T-cell (primary cell): ENCODE measurements at regions not wholly inside any gene's neighbourhood (a gene's known extent, or its start where the extent isn't known, plus 50 kb on each side); places are given as distances from the start of the nearest gene placed in this dataset.
A peak's percentile ranks its signal among the peaks of the same experiment; 100 is the strongest.

Source experiments
- ATAC-seq, 4 experiments: fragments of 200-7000 bp in 3 of 4; fragments of 150-1000 bp in 1 of 4; cut with Tn5 transposase; replicated peaks in 1 of 4; 1 replicate in 3 of 4; 2 replicates in 1 of 4; pipeline ENCODE4 v1.10.0; 2021; ENCODE audit warnings: moderate library complexity in 3 of 4, mild to moderate bottlenecking in 2 of 4, moderate number of reproducible peaks in 1 of 4
- CTCF ChIA-PET, 2 donors: fragments of 300-600 bp; sonication (Branson Sonifier 250); formaldehyde crosslinking; loops; one replicate each; lab custom pipeline; 2022; ENCODE audit warnings: antibody characterized with exemption in 2 of 2; lab: Charles Lee
- POLR2A ChIA-PET, 2 donors: fragments of 300-600 bp; sonication (Branson Sonifier 250); formaldehyde crosslinking; loops; one replicate each; lab custom pipeline; 2022; ENCODE audit warnings: antibody characterized with exemption in 2 of 2; lab: Charles Lee
- DNase-seq, 35 experiments: peaks; one replicate each; pipeline versions ENCODE4 v3.0.0 to v3.0.0-alpha.2; 2013 to 2023
- H3K27ac ChIP-seq: one replicate; pipeline ENCODE4 v1.5.1; 2013; ENCODE audit warnings: low read length
- H3K27me3 ChIP-seq, 2 experiments: replicated peaks in 1 of 2; 1 replicate in 1 of 2; 2 replicates in 1 of 2; pipeline versions ENCODE4 v1.6.1 to v1.7.0; 2013; ENCODE audit warnings: low read length in 1 of 2, mixed read lengths in 1 of 2; ENCODE audit not compliant: control insufficient read depth in 2 of 2, insufficient read depth in 2 of 2; ENCODE audit errors: extremely low read depth in 1 of 2
- H3K36me3 ChIP-seq, 2 donors: 1 replicate in 1 of 2; 2 replicates in 1 of 2; pipeline versions ENCODE4 v1.6.1 to v1.7.0; 2013; ENCODE audit warnings: low read length in 1 of 2; ENCODE audit not compliant: control insufficient read depth in 2 of 2, insufficient read depth in 1 of 2; ENCODE audit errors: extremely low read depth in 1 of 2
- H3K4me1 ChIP-seq, 2 experiments: 1 replicate in 1 of 2; 2 replicates in 1 of 2; pipeline versions ENCODE4 v1.6.1 to v1.7.0; 2013; ENCODE audit warnings: low read length in 2 of 2, mixed read lengths in 1 of 2; ENCODE audit not compliant: insufficient read depth in 2 of 2, control insufficient read depth in 1 of 2; ENCODE audit errors: extremely low read depth in 1 of 2
- H3K4me3 ChIP-seq, 2 donors: 1 replicate in 1 of 2; 2 replicates in 1 of 2; pipeline versions ENCODE4 v1.5.1 to v1.7.0; 2013; ENCODE audit warnings: mild to moderate bottlenecking in 2 of 2, low read length in 1 of 2, moderate library complexity in 1 of 2; ENCODE audit not compliant: control insufficient read depth in 1 of 2; ENCODE audit errors: extremely low read depth in 1 of 2
- H3K9me3 ChIP-seq: 2 replicates; pipeline ENCODE4 v1.7.0; 2013
- H3K27ac Mint-ChIP-seq, 2 donors: one replicate each; pipeline ENCODE4 v1.8.0; 2020 to 2021; ENCODE audit warnings: mild to moderate bottlenecking in 2 of 2, mixed read lengths in 2 of 2
- H3K27me3 Mint-ChIP-seq, 2 donors: one replicate each; pipeline ENCODE4 v1.8.0; 2021 to 2022; ENCODE audit warnings: mixed read lengths in 2 of 2
- H3K36me3 Mint-ChIP-seq: one replicate; pipeline ENCODE4 v1.8.0; 2021; ENCODE audit warnings: mixed read lengths
- H3K4me1 Mint-ChIP-seq, 3 donors: one replicate each; pipeline ENCODE4 v1.8.0; 2020 to 2022; ENCODE audit warnings: mixed read lengths in 3 of 3, mild to moderate bottlenecking in 1 of 3
- H3K4me3 Mint-ChIP-seq, 3 donors: one replicate each; pipeline ENCODE4 v1.8.0; 2020 to 2022; ENCODE audit warnings: mild to moderate bottlenecking in 3 of 3, mixed read lengths in 3 of 3, moderate library complexity in 3 of 3
- H3K9me3 Mint-ChIP-seq, 3 donors: one replicate each; pipeline ENCODE4 v1.8.0; 2020 to 2022; ENCODE audit warnings: mixed read lengths in 3 of 3
- WGBS: methylation state at CpG from one replicate; pipeline ENCODE4 v1.1.5; 2013; ENCODE audit warnings: missing lambda C conversion rate; ENCODE audit not compliant: insufficient coverage; 5-methylcytosine and 5-hydroxymethylcytosine counted together

DNA sequence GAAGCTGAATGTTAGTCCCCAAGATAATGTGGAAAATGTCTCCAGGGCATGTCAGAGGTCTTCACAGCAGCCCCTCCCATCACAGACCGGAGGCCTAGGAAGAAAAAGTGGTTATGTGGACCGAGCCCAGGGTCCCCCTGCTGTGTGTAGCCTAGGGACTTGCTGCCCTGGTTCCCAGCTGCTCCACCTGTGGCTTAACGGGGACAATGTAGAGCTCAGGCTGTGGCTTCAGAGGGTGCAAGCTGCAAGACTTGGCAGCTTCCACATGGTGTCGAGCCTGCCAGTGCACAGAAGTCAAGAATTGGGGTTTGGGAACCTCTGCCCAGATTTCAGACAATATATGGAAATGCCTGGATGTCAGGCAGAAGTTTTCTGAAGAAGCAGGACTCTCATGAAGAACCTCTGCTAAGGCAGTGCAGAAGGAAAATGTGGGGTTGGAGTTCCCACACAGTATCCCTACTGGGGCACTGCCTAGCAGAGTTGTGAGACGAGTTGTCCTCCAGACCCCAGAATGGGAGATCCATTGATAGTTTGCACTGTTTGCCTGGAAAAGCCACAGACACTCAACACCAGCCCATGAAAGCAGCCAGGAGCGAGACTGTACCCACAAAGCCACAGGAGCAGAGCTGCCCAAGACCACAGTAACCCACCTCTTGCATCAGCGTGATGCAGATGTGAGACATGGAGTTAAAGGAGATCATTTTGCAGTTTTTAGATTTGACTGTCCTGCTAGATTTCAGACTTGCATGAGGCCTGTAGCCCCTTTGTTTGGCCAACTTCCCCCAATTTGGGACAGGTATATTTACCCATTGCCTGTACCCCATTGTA lies 204.9 kb downstream of the MRPL39 start:
- ChIA-PET POLR2A (no interaction called here), CTCF (interaction anchor here in 1 of 2 donors (0.5 kb wide), 1 partner anchor 74 kb away, joined by 3 read pairs; no protein-coding TSS in a partner anchor)
- H3K36me3 Mint-ChIP-seq: no peaks in the 10 kb centered on the region
- Histone ChIP-seq H3K27me3 (no peaks in the 10 kb centered on the region), H3K4me3 (no peak overlapping the region), H3K4me1 (peaks cover 0 to 4% of the 10 kb centered on the region in 2 experiments), H3K27ac (no peak overlapping the region), H3K9me3 (no peaks in the 10 kb centered on the region), H3K36me3 (no peaks in the 10 kb centered on the region)
- ATAC-seq (no peak), DNase-seq (no peak)
- no peaks in the 10 kb centered on the region for H3K4me1 Mint-ChIP-seq
- H3K4me3 Mint-ChIP-seq: no peak overlapping the region
- WGBS: 41% methylated on average over 4 of the region's 7 CpGs
- peaks cover 0 to 4% of the 10 kb centered on the region in 2 donors for H3K27me3 Mint-ChIP-seq
- H3K27ac Mint-ChIP-seq: no peak overlapping the region
- no peaks in the 10 kb centered on the region for H3K9me3 Mint-ChIP-seq

DNA sequence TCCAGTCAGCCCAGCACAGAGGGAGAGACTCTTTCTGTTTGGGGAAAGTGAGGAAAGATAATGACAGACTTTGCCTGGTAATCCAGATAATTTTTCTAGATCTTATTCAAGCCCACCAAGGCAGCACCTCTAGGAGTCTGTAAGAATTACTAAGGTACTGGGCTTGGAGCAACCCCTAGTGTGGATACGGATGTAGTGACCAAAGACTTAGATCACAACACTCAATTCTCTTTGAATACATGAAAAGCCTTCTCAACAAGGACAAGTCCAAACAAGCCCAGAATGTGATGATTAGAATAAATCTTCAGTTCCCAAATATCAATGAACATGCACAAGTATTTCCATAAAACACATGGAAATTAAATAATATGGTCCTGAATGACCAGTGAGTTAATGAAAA lies 206.9 kb downstream of the MRPL39 start:
- Mint-ChIP-seq H3K27me3 (peaks cover 0 to 4% of the 10 kb centered on the region in 2 donors), H3K4me3 (no peak overlapping the region), H3K9me3 (no peaks in the 10 kb centered on the region), H3K36me3 (no peaks in the 10 kb centered on the region), H3K4me1 (peaks cover 5 to 7% (median 6%) of the 10 kb centered on the region in 3 donors), H3K27ac (no peak overlapping the region)
- no peak for ATAC-seq
- peaks cover 0 to 6% of the 10 kb centered on the region in 2 experiments for H3K4me1 ChIP-seq
- H3K36me3 ChIP-seq: no peaks in the 10 kb centered on the region
- ChIA-PET CTCF (no interaction called here), POLR2A (no interaction called here)
- WGBS: no CpG with 5 or more reads among the region's 1 CpG
- H3K27ac ChIP-seq: no peak overlapping the region
- H3K27me3 ChIP-seq: no peaks in the 10 kb centered on the region
- no peak overlapping the region for H3K4me3 ChIP-seq
- no peak for DNase-seq
- H3K9me3 ChIP-seq: no peaks in the 10 kb centered on the region

DNA sequence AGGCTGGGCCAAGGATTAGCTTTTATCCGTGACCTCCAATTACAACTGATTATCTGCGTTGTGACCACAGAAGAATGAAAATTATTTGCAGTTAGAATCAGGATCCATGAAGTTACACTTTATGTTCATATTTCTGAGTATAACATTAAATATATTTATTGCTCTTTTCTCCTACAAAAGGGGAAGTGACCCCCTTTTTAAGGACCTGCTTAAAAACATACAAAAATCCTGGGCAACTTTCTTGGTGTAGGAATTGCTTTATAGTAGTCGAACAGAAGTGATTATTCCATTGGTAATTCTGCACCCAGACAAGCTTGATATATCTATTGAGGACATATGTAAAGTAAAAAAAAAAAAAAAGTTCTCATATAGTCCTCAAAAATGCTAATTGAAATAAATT lies 208.7 kb downstream of the MRPL39 start:
- no peaks in the 10 kb centered on the region for H3K27me3 ChIP-seq
- peaks cover 0 to 6% of the 10 kb centered on the region in 2 experiments for H3K4me1 ChIP-seq
- CTCF ChIA-PET: no interaction called here
- no peaks in the 10 kb centered on the region for H3K36me3 ChIP-seq
- POLR2A ChIA-PET: interaction anchor here in 1 of 2 donors (0.6 kb wide), 1 partner anchor 70 kb away, joined by 3 read pairs; no protein-coding TSS in a partner anchor
- ATAC-seq (no peak), DNase-seq (no peak)
- Mint-ChIP-seq H3K27me3 (peaks cover 0 to 4% of the 10 kb centered on the region in 2 donors), H3K36me3 (no peaks in the 10 kb centered on the region), H3K4me3 (no peak overlapping the region), H3K4me1 (peaks cover 5 to 7% (median 6%) of the 10 kb centered on the region in 3 donors), H3K27ac (no peak overlapping the region), H3K9me3 (no peaks in the 10 kb centered on the region)
- no CpG with 5 or more reads among the region's 3 CpGs for WGBS
- no peak overlapping the region for H3K27ac ChIP-seq
- no peaks in the 10 kb centered on the region for H3K9me3 ChIP-seq
- no peak overlapping the region for H3K4me3 ChIP-seq

DNA sequence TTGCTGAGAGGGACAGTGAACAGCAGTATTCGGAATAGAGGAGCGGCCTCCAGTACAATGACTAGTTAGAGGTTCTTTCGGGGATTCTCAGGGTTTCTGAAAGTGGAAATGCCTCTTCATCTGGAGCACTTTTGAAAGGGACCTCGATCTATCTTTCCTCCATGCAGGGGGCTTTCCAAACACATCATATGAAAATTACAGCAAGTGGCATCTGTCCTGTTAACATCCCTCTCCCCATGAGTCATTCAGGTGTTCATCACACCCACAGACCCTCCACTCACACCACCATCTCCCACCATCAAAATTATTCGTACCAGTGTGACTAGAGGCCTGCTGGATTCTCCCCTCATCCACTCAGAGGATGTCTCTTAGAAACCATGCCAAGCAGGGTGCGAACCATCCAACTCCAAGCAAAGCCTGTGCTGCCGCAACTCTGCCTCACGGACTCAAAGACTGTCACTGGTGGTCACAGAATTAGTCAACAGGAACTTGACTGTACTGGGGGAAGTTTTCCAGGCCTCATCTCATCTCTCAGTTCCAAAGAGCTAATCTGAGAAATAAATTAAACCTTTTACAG lies 211.1 kb downstream of the MRPL39 start:
- Histone ChIP-seq H3K9me3 (no peaks in the 10 kb centered on the region), H3K27me3 (no peaks in the 10 kb centered on the region), H3K4me3 (no peak overlapping the region), H3K36me3 (no peaks in the 10 kb centered on the region), H3K4me1 (peaks cover 0 to 4% of the 10 kb centered on the region in 2 experiments), H3K27ac (no peak overlapping the region)
- ChIA-PET CTCF (no interaction called here), POLR2A (no interaction called here)
- peak in 1 of 35 experiments; percentile 31 for DNase-seq
- no peaks in the 10 kb centered on the region for H3K36me3 Mint-ChIP-seq
- H3K4me3 Mint-ChIP-seq: no peak overlapping the region
- peaks cover 0 to 4% of the 10 kb centered on the region in 2 donors for H3K27me3 Mint-ChIP-seq
- ATAC-seq: peak in 2 of 4 experiments; percentile 48 to 59
- H3K27ac Mint-ChIP-seq: no peak overlapping the region
- no peaks in the 10 kb centered on the region for H3K9me3 Mint-ChIP-seq
- peaks cover 5 to 7% (median 6%) of the 10 kb centered on the region in 3 donors for H3K4me1 Mint-ChIP-seq
- 37% methylated on average over 5 of the region's 8 CpGs for WGBS

DNA sequence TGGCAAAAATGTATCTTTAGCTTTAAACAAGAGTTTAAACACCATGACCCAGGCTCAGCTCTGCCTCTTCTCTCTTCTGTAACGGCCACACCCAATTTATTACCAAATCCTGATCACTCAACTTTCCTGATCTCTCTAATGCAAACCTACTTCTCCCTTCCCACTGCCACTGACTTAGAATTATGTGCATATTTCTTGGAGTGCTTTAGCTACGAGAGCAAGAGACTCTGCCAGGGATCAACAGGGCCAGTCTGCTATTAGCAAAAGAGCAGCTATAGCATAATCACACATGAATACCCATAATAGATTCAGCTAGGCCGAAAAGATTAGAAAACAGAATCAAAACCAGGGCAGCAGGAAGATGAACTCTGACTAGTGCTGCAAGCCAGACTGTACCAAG lies 215.5 kb downstream of the MRPL39 start:
- Mint-ChIP-seq H3K4me1 (peaks cover 5 to 7% (median 6%) of the 10 kb centered on the region in 3 donors), H3K36me3 (no peaks in the 10 kb centered on the region), H3K27me3 (no peaks in the 10 kb centered on the region), H3K9me3 (no peaks in the 10 kb centered on the region), H3K4me3 (no peak overlapping the region), H3K27ac (no peak overlapping the region)
- Histone ChIP-seq H3K9me3 (no peaks in the 10 kb centered on the region), H3K4me1 (peaks cover 0 to 4% of the 10 kb centered on the region in 2 experiments), H3K4me3 (no peak overlapping the region), H3K27me3 (no peaks in the 10 kb centered on the region), H3K36me3 (no peaks in the 10 kb centered on the region), H3K27ac (no peak overlapping the region)
- WGBS: 90% methylated on average over 2 of the region's 3 CpGs
- ATAC-seq (no peak), DNase-seq (no peak)
- ChIA-PET POLR2A (no interaction called here), CTCF (interaction anchor here in 1 of 2 donors (0.6 to 1.1 kb wide), 2 partner anchors 14 to 502 kb away, joined by 3 read pairs; no protein-coding TSS in a partner anchor)

DNA sequence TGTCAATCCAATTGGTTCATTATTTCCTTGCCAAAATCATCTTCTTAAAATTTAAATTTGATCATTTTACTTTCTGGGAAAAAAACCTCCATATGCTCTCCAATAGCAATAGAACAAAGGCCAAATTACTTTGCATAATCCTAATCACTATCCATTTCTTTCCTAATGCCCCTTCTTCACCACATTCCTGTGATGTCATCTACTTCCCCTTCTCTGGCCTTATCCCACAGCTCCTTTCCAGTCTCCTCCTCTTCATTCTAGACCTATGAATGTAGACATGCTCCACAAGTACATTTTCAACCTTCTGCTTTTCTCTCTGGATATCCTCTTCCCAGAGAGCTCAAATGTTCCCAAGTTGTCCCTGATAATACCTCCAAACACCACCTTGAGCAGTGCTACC lies 216.6 kb downstream of the MRPL39 start:
- POLR2A ChIA-PET: interaction anchor here in 1 of 2 donors (0.5 kb wide), 1 partner anchor 124 kb away, joined by 7 read pairs; no protein-coding TSS in a partner anchor
- Histone ChIP-seq H3K4me3 (no peak overlapping the region), H3K27me3 (no peaks in the 10 kb centered on the region), H3K4me1 (no peaks in the 10 kb centered on the region), H3K27ac (no peak overlapping the region), H3K36me3 (no peaks in the 10 kb centered on the region), H3K9me3 (no peaks in the 10 kb centered on the region)
- ATAC-seq (no peak), DNase-seq (no peak)
- Mint-ChIP-seq H3K9me3 (no peaks in the 10 kb centered on the region), H3K4me1 (no peaks in the 10 kb centered on the region), H3K27ac (no peak overlapping the region), H3K36me3 (no peaks in the 10 kb centered on the region), H3K27me3 (peaks cover 0 to 3% of the 10 kb centered on the region in 2 donors), H3K4me3 (no peak overlapping the region)
- CTCF ChIA-PET: interaction anchor here in 1 of 2 donors (1.1 kb wide), 1 partner anchor 13 kb away, joined by 3 read pairs; no protein-coding TSS in a partner anchor
